ENCODE measurements at regions not wholly inside any gene's neighbourhood (a gene's known extent, or its start where the extent isn't known, plus 50 kb on each side); places are given as distances from the start of the nearest gene placed in this dataset.
"Not testable (repeated sequence)": the region's sequence is repeated elsewhere in the genome, so short reads cannot be mapped to it uniquely, and the experiment has no call there.

GRCh38 chr6:91911945-91912344 lies 1325.1 kb upstream of the MAP3K7 start:
- no peak for DNase-seq (ENCODE audit: low read depth)

- DNase-seq (ENCODE audit: low read depth), result no peak
Observed at GRCh38 chr6:91904586-91905164, 1317.8 kb upstream of the MAP3K7 start.

DNA sequence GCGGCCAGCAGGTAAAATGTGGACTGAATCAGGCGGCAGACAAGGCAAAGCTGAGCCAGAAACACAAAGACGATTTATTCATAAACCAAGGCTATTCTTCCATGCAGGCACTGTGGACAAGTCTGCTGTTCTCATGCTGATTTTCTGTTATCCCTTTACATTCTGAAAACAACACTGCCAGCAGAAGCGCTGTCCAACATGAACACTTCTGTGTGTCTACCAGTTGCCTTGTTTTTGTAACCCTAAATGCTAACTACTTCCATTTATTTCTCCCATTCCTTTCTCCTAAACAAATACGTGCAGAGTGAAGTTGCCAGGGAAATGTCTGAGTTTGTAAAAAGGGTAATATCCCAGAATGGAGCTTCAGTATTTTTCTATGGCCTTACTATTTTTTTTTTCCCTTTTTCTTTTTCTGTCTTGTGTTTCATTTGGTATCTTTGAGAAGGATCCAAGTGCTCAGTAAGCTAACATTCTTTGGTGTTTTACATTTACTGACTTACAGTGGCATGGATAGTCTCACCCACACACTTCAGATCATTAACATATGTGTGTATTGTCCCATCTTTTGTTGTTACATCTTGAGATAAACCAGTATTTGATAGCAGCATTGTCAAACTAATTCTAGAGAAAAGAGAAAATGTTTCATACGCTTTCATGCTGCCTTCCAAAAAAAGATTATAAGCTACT lies 1308.9 kb upstream of the MAP3K7 start:
- no peak for DNase-seq (ENCODE audit: low read depth)

DNA sequence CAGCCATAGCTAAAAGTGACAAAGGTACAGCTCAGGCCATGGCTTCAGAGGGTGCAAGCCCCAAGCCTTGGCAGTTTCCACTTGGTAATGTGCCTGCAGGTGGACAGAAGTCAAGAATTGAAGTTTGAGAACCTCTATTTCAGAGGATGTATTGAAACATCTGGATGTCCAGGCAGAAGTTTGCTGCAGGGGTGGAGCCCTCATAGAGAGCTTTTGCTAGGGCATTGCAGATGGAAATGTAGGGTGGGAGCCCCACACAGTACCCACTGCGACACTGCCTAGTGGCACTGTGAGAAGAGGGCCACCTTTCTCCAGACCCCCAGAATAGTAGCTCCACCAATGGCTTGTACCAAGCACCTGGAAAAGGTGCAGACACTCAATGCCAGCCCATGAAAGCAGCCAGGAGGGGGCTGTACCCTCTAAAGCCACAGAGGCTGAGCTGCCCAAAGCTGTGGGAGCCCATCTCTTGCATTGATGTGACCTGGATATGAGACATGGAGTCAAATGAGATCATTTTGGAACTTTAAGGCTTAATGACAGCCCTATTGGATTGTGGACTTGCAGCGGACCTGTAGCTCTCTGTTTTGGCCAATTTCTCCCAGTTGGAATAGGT lies 1299.4 kb upstream of the MAP3K7 start:
- DNase-seq (ENCODE audit: low read depth), result no peak

DNA sequence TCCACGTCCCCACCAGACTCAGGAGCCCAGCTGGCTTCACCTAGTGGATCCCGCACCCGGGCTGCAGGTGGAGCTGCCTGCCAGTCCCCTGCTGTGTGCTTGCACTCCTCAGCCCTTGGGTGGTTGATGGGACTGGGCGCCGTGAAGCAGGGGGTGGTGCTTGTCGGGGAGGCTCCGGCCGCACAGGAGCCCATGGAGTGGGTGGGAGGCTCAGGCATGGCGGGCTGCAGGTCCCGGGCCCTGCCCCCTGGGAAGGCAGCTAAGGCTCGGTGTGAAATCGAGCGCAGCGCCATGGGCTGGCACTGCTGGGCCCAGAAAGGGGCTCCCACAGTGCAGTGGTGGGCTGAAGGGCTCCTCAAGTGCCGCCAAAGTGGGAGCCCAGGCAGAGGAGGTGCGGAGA lies 1294.9 kb upstream of the MAP3K7 start:
- DNase-seq (ENCODE audit: low read depth), result not testable (repeated sequence)

DNA sequence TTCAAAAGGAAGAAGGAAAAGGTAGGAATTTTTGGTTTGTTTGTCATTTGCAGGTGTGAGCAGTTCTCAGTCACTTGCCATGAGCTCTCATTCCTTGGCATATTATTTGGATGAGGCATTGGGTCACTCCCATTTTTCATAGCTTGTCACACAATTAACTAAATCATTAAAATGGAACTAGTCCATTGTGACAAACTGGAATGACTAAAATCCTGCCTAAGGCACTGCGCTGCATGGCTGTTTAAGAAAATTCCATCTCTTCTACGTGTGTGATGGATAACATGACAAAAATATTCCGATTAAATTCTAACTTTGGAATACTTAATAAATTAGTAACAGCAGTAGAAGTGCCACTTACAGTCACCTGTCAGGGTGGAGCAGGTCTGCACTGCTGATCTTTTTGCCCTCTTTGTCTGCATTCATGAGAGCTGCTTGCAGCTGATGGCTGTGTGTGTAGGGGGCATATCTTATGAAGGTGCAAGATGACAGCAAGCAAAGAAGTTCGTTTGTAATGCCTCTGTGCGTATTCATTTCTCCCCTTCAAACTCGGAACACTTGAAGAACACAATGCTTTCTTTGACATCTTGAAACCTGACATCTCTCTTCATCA lies 1292.6 kb upstream of the MAP3K7 start:
- no peak for DNase-seq (ENCODE audit: low read depth)

- DNase-seq (ENCODE audit: low read depth), result no peak
Observed at GRCh38 chr6:91877994-91878393, 1291.1 kb upstream of the MAP3K7 start.

GRCh38 chr6:91874971-91875370 lies 1288.1 kb upstream of the MAP3K7 start:
- DNase-seq (ENCODE audit: low read depth), result no peak

DNA sequence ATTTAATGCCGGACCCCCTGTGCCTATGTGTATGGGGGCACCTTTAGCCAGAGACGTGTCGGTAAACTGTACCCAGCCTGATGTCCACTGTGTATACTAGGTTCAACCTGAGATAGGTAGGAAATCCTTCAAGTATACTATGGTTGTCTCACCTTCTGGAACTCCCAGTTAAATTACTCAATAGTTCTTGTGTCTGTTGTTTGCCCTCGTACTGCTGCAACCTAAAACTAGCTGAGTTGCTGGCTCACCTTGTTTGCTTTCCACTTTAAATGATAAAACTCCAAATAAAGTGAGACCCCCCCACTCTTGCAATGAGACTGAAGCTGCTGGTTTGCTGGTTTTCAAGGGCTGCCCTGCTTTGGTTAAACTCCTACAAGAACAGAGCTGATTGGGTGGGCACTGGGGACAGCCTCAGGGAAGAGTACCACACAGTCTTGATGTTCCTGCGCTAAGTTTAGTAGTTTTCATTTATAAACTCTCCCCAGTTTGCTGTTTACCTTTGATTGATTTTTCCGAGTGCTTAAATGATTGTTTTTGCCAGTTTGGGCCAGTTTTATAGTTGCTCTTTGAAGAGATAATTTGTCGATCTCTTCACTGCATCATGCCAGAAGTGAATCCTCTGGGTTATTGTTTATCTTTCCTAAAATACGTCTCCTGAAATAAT lies 1281.8 kb upstream of the MAP3K7 start:
- no peak for DNase-seq (ENCODE audit: low read depth)

DNA sequence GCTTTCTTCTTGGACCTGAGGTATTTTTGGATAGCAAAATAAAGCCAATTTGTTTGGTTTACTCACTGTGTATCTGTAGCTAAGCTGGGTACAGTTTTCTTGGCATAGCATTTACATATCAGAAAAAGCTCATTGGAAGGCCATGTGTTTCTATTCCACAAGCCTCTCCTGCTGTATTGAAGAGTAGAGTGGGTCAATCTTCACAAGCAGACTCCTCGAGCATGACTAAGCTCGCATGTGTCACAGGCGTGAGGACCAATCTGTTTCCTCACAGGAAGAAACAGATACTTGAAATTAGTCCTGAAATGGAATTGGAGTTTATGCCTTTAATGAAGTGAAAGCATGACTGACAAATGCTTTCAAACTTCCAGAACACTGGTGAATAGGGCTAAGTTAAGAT lies 1279.0 kb upstream of the MAP3K7 start:
- peak; percentile 3 for DNase-seq (ENCODE audit: low read depth)

GRCh38 chr6:91864911-91865310 lies 1278.0 kb upstream of the MAP3K7 start:
- no peak for DNase-seq (ENCODE audit: low read depth)

DNA sequence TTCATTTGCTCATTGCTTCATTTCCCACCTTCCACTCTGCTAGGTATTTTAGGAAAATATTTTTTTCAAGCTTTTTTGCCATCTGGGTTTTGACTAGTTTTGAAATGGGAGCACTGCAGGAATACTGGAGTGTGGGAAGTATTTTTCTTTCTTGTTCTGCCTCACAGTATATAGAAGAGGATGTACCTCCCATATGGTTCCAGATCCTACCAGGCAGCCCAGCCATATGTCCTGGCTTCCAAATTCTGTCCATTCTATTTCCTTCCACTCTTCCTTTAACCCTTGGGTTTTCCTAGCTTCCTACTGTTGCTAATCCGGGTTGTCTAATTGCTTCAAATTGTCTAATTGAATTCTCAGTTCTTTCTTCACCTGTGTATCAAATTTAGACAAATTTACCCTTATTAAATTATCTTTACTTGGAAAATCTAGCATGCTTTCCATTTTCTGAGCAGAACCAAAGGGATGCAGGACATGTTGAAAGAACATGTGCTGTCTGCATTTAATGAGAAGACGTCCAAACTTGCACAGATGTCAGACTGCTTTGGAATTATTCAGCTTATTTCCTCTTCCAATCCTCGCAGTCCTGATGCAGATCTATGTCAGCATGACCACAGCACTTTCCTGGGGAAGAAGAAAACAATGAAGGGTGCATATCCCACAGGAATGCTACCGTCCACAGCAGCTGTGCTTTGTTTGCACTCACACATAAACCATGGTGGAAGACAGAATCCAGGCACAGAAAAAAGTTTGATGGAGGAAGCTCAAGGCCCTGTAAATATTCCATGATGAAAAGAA lies 1273.9 kb upstream of the MAP3K7 start:
- no peak for DNase-seq (ENCODE audit: low read depth)

DNA sequence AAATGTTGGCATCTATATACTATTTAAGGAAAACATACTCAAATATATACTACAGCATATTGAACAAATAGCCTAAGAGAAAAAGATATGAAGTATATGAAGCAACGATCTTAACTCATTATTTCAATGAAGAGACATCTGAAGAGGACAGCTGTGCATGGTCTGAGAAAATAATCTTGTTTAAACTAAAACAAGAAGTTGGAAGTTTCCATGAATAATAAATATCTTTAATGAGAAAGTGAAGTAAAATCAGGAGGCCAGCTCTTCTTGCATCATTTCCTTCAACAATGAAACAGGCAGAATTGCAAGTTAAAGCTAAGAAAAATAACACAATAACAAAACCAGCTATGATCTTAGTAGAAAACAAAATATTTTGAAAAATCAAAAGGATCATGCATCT lies 1265.4 kb upstream of the MAP3K7 start:
- no peak for DNase-seq (ENCODE audit: low read depth)

- no peak for DNase-seq (ENCODE audit: low read depth)
Observed at GRCh38 chr6:91834813-91835212, 1247.9 kb upstream of the MAP3K7 start.

GRCh38 chr6:91827151-91827550 lies 1240.3 kb upstream of the MAP3K7 start:
- DNase-seq (ENCODE audit: low read depth), result no peak

GRCh38 chr6:91826128-91826527 lies 1239.3 kb upstream of the MAP3K7 start:
- no peak for DNase-seq (ENCODE audit: low read depth)

GRCh38 chr6:91824331-91824730 lies 1237.5 kb upstream of the MAP3K7 start:
- no peak for DNase-seq (ENCODE audit: low read depth)

- DNase-seq (ENCODE audit: low read depth), result no peak
Observed at GRCh38 chr6:91822581-91822980, 1235.7 kb upstream of the MAP3K7 start.

DNA sequence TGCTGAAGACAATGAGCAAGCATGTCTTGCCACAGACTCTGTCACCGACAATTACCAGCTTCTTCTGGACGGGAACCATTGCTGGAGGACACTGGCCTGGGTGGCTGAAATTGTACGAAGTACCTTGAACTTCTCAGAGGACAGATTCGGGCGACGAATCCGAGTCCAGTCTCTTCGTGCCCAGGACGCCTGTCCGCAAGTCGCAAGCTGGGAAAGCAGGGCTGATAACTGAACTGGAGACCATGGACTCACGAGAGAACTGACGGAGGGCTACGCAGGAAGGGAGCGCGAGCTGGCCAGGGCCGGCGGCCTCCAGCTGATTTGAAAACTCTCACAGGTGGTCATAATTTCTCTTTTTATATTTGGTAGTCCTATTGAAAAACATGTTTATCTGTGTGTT lies 1229.5 kb upstream of the MAP3K7 start:
- DNase-seq (ENCODE audit: low read depth), result no peak

- no peak for DNase-seq (ENCODE audit: low read depth)
Observed at GRCh38 chr6:91813641-91814040, 1226.8 kb upstream of the MAP3K7 start.

DNA sequence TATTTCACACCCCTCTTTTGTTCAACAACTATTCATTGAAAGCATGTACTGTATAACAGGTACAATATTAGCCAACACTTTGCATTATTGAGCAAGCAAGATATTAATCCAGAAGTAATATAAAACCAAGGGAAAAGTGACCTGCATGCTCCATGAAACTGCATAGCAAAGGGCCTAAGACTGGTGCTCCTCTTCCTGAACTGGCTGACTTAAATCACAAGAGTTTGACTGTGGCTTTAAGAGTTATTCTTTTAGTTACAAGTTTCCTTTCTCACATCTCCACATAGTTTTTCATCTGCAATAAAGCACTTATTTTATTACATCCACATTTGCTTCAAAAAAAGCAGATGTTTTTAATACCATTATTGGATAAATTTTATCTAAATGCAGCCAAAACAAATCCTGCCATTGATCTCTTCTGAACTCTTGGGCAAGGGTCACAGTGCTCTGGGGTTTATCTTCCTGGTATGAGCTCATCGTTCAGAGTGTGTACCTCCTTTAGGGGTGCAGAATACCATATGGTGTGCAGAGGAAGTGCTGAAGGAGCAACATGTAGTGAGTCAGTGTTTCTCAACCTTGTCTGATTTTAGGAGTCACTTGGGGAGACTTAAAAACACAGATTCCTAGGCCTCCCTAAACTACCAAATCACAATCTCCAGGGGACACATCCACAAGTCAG lies 1225.9 kb upstream of the MAP3K7 start:
- DNase-seq (ENCODE audit: low read depth), result no peak

Measured in RPMI7951 (cell line).